ENCODE measurements at regions not wholly inside any gene's neighbourhood (a gene's known extent, or its start where the extent isn't known, plus 50 kb on each side); places are given as distances from the start of the nearest gene placed in this dataset.

- no peak overlapping the region for H3K4me3 ChIP-seq
- H3K27me3 ChIP-seq, result no peaks in the 10 kb centered on the region
- no peak overlapping the region for H3K27ac ChIP-seq
- TF ChIP-seq POLR2A (IDR thresholded peaks at IDR 0.05), result no peak
- TF ChIP-seq, protein P1, sequence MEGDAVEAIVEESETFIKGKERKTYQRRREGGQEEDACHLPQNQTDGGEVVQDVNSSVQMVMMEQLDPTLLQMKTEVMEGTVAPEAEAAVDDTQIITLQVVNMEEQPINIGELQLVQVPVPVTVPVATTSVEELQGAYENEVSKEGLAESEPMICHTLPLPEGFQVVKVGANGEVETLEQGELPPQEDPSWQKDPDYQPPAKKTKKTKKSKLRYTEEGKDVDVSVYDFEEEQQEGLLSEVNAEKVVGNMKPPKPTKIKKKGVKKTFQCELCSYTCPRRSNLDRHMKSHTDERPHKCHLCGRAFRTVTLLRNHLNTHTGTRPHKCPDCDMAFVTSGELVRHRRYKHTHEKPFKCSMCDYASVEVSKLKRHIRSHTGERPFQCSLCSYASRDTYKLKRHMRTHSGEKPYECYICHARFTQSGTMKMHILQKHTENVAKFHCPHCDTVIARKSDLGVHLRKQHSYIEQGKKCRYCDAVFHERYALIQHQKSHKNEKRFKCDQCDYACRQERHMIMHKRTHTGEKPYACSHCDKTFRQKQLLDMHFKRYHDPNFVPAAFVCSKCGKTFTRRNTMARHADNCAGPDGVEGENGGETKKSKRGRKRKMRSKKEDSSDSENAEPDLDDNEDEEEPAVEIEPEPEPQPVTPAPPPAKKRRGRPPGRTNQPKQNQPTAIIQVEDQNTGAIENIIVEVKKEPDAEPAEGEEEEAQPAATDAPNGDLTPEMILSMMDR (IDR thresholded peaks at IDR 0.05), result no peak
- TF ChIP-seq POLR2AphosphoS5 (IDR thresholded peaks at IDR 0.05; ENCODE audit: insufficient read depth in 1 of 2, low read depth in 1 of 2), result no peak
- H3K4me1 ChIP-seq, result no peaks in the 10 kb centered on the region
- no peaks in the 10 kb centered on the region for H3K9me3 ChIP-seq
- no peaks in the 10 kb centered on the region for H3K36me3 ChIP-seq
- intact Hi-C loops (cut with DNase I), result no loop called here
- no peak for DNase-seq (ENCODE audit: extremely low spot score in 2 of 2)
These were observed 247.2 kb downstream of the CETN3 start for GRCh38 chr5:90162324-90162723.

- Histone ChIP-seq H3K4me1 (no peaks in the 10 kb centered on the region), H3K27me3 (no peaks in the 10 kb centered on the region), H3K9me3 (no peaks in the 10 kb centered on the region), H3K36me3 (no peaks in the 10 kb centered on the region), H3K4me3 (no peak overlapping the region), H3K27ac (no peak overlapping the region)
- no peak for TF ChIP-seq POLR2A (IDR thresholded peaks at IDR 0.05)
- TF ChIP-seq, protein P1 (IDR thresholded peaks at IDR 0.05), result no peak
- TF ChIP-seq POLR2AphosphoS5 (IDR thresholded peaks at IDR 0.05; ENCODE audit: insufficient read depth in 1 of 2, low read depth in 1 of 2), result no peak
- intact Hi-C loops (cut with DNase I), result no loop called here
- DNase-seq (ENCODE audit: extremely low spot score in 2 of 2), result no peak
These were observed 248.1 kb downstream of the CETN3 start for GRCh38 chr5:90161414-90161813.

DNA sequence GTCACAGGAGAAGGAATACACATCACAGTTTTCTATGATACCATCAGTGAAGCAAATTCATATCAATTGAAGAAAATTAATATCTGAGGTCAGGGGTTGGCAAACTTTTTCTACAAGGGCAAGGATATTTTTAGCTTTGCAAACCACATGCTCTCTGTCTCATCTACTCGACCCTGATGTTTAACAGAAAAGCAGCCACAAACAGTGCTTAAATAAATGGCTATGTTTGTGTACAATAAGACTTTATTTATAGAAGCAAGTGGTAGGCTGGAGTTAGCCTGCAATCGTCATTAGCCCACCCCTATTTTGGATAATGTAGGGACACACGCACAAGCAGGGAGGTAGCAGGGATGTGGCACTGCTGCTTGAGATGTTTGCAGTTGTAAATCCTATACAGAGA lies 251.4 kb downstream of the CETN3 start:
- Histone ChIP-seq H3K9me3 (no peaks in the 10 kb centered on the region), H3K36me3 (no peaks in the 10 kb centered on the region), H3K27me3 (no peaks in the 10 kb centered on the region), H3K4me3 (no peak overlapping the region), H3K27ac (no peak overlapping the region), H3K4me1 (no peaks in the 10 kb centered on the region)
- DNase-seq (ENCODE audit: extremely low spot score in 2 of 2), result no peak
- TF ChIP-seq POLR2AphosphoS5 (IDR thresholded peaks at IDR 0.05; ENCODE audit: insufficient read depth in 1 of 2, low read depth in 1 of 2) (no peak), POLR2A (IDR thresholded peaks at IDR 0.05) (no peak)
- TF ChIP-seq, protein P1 (IDR thresholded peaks at IDR 0.05), result no peak
- intact Hi-C loops (cut with DNase I), result no loop called here

DNA sequence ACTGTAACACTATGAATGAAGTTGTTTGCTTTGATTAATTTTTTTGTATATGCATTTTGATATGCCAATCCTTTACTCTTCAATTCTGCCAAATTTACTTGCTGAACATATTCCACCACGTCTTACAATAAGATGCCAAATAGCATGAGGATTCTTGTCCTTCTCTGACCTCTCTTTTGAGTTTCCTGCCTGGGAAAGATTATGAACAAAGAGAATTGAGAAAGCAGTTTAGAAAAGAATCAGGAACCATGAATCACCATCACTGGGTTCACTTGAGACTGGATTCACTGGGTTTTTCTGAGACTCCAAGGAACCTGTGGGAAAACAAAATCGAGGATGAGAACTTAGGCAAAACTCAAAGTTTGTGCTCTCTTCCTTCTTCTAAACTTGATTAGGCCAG lies 256.5 kb downstream of the CETN3 start:
- H3K4me1 ChIP-seq, result no peaks in the 10 kb centered on the region
- H3K36me3 ChIP-seq, result no peaks in the 10 kb centered on the region
- TF ChIP-seq, protein P1 (IDR thresholded peaks at IDR 0.05), result no peak
- TF ChIP-seq POLR2AphosphoS5 (IDR thresholded peaks at IDR 0.05; ENCODE audit: insufficient read depth in 1 of 2, low read depth in 1 of 2), result no peak
- TF ChIP-seq POLR2A (IDR thresholded peaks at IDR 0.05), result no peak
- H3K27ac ChIP-seq, result no peak overlapping the region
- no peak for DNase-seq (ENCODE audit: extremely low spot score in 2 of 2)
- no peaks in the 10 kb centered on the region for H3K9me3 ChIP-seq
- H3K4me3 ChIP-seq, result no peak overlapping the region
- intact Hi-C loops (cut with DNase I), result no loop called here
- H3K27me3 ChIP-seq, result no peaks in the 10 kb centered on the region

DNA sequence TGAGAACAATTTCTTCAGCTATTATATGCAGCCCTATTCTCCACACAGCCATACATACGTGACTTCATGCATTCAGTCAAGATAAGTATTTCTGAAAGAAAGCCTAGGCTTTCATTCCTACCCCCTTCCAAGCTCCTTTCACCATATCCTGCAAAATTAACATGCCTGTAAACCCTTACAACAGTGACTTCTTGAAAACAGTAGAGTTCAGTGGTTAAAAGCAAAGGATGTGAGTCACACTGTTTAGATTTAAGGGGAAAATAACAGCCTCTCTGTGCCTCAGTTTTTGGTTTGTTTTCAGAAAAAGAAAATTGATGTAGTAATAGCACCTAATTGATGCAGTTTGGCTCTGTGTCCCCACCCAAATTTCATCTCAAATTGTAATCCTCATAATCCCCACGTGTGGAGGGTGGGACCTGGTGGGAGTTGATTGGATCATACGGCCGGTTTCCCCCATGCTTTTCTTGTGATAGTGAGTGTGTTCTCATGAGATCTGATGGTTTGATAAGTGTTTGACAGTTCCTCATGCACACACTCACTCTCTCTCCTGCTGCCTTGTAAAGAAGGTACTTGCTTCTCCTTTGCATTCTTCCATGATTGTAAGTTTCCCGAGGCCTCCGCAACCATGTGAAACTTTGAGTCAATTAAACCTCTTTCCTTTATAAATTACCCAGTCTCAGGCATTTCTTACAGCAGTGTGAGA lies 264.8 kb downstream of the CETN3 start:
- Histone ChIP-seq H3K4me1 (no peaks in the 10 kb centered on the region), H3K36me3 (no peaks in the 10 kb centered on the region), H3K4me3 (no peak overlapping the region), H3K27me3 (no peaks in the 10 kb centered on the region), H3K27ac (no peak overlapping the region), H3K9me3 (no peaks in the 10 kb centered on the region)
- DNase-seq (ENCODE audit: extremely low spot score in 2 of 2), result no peak
- intact Hi-C loops (cut with DNase I), result no loop called here
- no peak for TF ChIP-seq POLR2AphosphoS5 (IDR thresholded peaks at IDR 0.05; ENCODE audit: insufficient read depth in 1 of 2, low read depth in 1 of 2)
- TF ChIP-seq POLR2A (IDR thresholded peaks at IDR 0.05), result no peak
- TF ChIP-seq, protein P1 (IDR thresholded peaks at IDR 0.05), result no peak
